HFF-Myc (cell line): ENCODE measurements at regions not wholly inside any gene's neighbourhood (a gene's known extent, or its start where the extent isn't known, plus 50 kb on each side); places are given as distances from the start of the nearest gene placed in this dataset.

Experiments
- DNase-seq: peaks from one replicate; pipeline ENCODE4 v3.0.0-alpha.2; 2011; ENCODE audit warnings: low read depth; ENCODE audit errors: extremely low read depth
- H3K4me3 ChIP-seq: replicated peaks from 2 replicates; pipeline ENCODE4 v1.5.1; 2011; ENCODE audit warnings: low read depth, mild to moderate bottlenecking, control low read depth, low read length
- CTCF ChIP-seq: IDR thresholded peaks from 2 replicates; pipeline ENCODE4 v1.5.1; 2012; ENCODE audit warnings: mild to moderate bottlenecking, low read depth, low read length, control low read depth; ENCODE audit errors: missing control alignments

- no peak for DNase-seq
- no peak overlapping the region for H3K4me3 ChIP-seq
- TF ChIP-seq CTCF: no peak
Measured at GRCh38 chr15:54987881-54988280, 208.9 kb downstream of the RSL24D1 start.

DNA sequence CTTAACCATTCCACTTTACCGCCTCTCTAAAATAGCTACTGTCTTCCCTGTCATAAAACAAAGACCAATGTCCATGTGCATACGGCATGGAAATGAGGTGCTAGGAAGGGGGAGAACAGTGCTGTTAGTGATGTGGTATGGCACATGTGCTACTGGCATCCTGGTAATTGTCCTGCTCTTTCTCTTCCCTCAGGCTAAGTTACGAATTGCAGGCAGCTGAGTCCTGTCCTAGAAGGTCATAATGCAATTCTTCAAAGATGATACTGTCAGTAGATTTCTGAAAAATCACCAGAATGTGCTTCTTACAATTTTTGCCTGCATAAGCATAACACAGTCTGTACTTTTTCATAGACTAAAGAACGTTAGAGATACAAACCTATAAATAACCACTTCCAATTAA, 216.8 kb downstream of the RSL24D1 start:
- H3K4me3 ChIP-seq: no peak overlapping the region
- TF ChIP-seq CTCF: no peak
- DNase-seq: no peak

DNA sequence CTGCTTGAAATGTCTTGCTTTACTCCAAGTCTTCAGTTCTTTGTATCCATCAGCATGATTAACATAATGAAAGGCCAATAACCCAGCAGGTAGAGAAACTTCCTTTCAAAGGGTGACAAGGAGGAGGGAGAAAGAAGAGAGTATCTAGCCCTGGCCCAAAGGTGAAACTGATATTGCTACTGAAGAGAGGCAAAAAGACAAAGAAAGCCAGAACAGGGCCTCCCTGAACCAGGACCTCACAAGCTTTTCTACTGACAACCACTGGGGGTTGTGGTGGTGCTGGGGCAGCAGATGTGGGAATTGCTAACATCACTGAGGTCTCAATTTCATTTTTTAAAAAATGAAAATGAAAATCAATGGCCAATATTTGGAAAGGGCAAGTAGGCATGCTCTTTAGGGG, 234.1 kb downstream of the RSL24D1 start:
- no peak overlapping the region for H3K4me3 ChIP-seq
- TF ChIP-seq CTCF: no peak
- no peak for DNase-seq

DNA sequence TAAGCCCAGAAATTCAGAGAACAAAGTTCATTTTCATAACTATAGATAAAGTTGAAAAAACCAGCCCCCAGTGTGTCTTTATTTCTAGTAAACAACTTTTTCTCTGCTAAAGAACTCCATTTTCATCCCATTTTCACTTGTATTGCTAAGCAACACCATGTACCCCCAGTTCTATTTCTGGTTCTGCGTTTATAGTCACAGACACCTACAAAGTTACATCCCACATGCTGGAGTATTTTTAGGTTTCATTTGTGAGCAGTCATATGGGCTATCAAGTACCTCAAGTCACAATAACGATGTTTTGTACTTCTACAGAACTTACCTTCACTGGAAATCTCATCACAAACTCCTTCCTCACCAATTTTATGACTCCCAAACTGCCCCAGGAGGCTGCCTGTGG, 236.5 kb downstream of the RSL24D1 start:
- no peak overlapping the region for H3K4me3 ChIP-seq
- DNase-seq: no peak
- no peak for TF ChIP-seq CTCF

- no peak overlapping the region for H3K4me3 ChIP-seq
- DNase-seq: no peak
- no peak for TF ChIP-seq CTCF
Measured at GRCh38 chr15:54941417-54941816, 255.3 kb downstream of the RSL24D1 start.

- no peak overlapping the region for H3K4me3 ChIP-seq
- no peak for DNase-seq
- no peak for TF ChIP-seq CTCF
Measured at GRCh38 chr15:54917312-54917711, 279.4 kb downstream of the RSL24D1 start.

DNA sequence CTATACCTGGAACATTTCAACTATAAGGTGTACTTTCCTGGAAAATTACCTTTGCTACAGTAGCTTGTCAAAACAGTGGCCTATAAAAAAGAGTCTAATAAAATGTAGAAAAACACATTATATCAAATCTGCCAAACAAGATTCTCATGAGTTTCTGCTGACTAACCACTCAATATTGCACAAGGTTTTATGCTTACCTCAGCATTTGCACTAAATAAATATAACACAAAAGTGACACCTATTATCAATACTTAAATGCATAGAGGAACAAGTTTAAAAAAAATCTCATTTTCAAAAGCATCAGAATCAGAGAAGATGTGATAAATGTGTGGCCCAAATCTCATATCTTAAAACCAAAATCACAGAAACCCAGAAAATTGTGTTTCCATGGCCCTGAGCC, 281.4 kb downstream of the RSL24D1 start:
- DNase-seq: no peak
- TF ChIP-seq CTCF: no peak
- H3K4me3 ChIP-seq: no peak overlapping the region
